Prostate gland (tissue), 2 donors: ENCODE measurements at regions not wholly inside any gene's neighbourhood (a gene's known extent, or its start where the extent isn't known, plus 50 kb on each side); places are given as distances from the start of the nearest gene placed in this dataset.

Experiments
- POLR2A ChIP-seq: fragments of 450-650 bp; IDR thresholded peaks from one replicate; pipeline ENCODE4 v1.6.1; 2016; ENCODE audit warnings: antibody characterized with exemption, mild to moderate bottlenecking
- TF ChIP-seq, protein P1 (sequence below), 4 experiments: fragments of 200-600 bp in 2 of 4; fragments of 450-650 bp in 2 of 4; sonication (generic) in 2 of 4; IDR thresholded peaks; 1 replicate in 3 of 4; 2 replicates in 1 of 4; pipeline ENCODE4 v1.5.1; 2016 to 2019; ENCODE audit warnings: antibody characterized with exemption in 4 of 4, mild to moderate bottlenecking in 2 of 4, moderate library complexity in 2 of 4

GRCh38 chr1:25063591-25064416 lies 133.7 kb upstream of the RUNX3 start:
- TF ChIP-seq, protein P1, sequence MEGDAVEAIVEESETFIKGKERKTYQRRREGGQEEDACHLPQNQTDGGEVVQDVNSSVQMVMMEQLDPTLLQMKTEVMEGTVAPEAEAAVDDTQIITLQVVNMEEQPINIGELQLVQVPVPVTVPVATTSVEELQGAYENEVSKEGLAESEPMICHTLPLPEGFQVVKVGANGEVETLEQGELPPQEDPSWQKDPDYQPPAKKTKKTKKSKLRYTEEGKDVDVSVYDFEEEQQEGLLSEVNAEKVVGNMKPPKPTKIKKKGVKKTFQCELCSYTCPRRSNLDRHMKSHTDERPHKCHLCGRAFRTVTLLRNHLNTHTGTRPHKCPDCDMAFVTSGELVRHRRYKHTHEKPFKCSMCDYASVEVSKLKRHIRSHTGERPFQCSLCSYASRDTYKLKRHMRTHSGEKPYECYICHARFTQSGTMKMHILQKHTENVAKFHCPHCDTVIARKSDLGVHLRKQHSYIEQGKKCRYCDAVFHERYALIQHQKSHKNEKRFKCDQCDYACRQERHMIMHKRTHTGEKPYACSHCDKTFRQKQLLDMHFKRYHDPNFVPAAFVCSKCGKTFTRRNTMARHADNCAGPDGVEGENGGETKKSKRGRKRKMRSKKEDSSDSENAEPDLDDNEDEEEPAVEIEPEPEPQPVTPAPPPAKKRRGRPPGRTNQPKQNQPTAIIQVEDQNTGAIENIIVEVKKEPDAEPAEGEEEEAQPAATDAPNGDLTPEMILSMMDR (IDR thresholded peaks at IDR 0.05) = no peak
- no peak for TF ChIP-seq POLR2A
